Breast epithelium (tissue), 3 donors: ENCODE measurements at regions not wholly inside any gene's neighbourhood (a gene's known extent, or its start where the extent isn't known, plus 50 kb on each side); places are given as distances from the start of the nearest gene placed in this dataset.

ENCODE experiments used
- POLR2A ChIP-seq: fragments of 450-650 bp; IDR thresholded peaks from one replicate; pipeline ENCODE4 v1.6.1; 2016; ENCODE audit warnings: antibody characterized with exemption, mild to moderate bottlenecking, moderate library complexity
- POLR2AphosphoS5 ChIP-seq, 3 donors: sonication (generic); formaldehyde crosslinking; IDR thresholded peaks; one replicate each; pipeline ENCODE4 v1.6.1; 2017; ENCODE audit warnings: antibody characterized with exemption in 3 of 3
- TF ChIP-seq, protein P1 (sequence below), 3 donors: fragments of 450-650 bp; IDR thresholded peaks; one replicate each; pipeline ENCODE4 v1.5.1; 2016 to 2017; ENCODE audit warnings: antibody characterized with exemption in 3 of 3, mild to moderate bottlenecking in 3 of 3, moderate library complexity in 3 of 3

DNA sequence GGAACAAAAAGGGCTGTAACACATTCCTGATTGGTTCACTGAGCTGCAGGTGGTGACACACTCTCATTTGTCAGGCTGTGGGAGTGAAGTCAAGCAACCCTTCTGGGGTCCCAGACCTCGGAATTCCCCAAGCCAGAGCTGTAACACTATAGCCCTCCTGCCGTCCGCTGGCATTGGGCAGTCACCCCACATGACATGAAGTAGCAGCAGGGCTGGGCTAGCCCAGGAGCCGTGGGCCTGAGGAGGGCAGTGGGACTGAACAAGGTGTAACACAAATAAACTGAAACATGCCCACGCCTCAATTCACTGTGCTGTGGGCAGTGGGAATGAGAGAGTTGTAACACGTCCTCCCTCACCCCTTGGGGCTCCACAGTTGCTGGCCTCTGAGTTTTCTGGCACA is 689.1 kb upstream of the EYS start:
- TF ChIP-seq POLR2A, result no peak
- TF ChIP-seq, protein P1, sequence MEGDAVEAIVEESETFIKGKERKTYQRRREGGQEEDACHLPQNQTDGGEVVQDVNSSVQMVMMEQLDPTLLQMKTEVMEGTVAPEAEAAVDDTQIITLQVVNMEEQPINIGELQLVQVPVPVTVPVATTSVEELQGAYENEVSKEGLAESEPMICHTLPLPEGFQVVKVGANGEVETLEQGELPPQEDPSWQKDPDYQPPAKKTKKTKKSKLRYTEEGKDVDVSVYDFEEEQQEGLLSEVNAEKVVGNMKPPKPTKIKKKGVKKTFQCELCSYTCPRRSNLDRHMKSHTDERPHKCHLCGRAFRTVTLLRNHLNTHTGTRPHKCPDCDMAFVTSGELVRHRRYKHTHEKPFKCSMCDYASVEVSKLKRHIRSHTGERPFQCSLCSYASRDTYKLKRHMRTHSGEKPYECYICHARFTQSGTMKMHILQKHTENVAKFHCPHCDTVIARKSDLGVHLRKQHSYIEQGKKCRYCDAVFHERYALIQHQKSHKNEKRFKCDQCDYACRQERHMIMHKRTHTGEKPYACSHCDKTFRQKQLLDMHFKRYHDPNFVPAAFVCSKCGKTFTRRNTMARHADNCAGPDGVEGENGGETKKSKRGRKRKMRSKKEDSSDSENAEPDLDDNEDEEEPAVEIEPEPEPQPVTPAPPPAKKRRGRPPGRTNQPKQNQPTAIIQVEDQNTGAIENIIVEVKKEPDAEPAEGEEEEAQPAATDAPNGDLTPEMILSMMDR (IDR thresholded peaks at IDR 0.05), result no peak
- TF ChIP-seq POLR2AphosphoS5 (IDR thresholded peaks at IDR 0.05), result no peak
